GM12874 (cell line): ENCODE measurements at regions not wholly inside any gene's neighbourhood (a gene's known extent, or its start where the extent isn't known, plus 50 kb on each side); places are given as distances from the start of the nearest gene placed in this dataset.

Experiments used
- TF ChIP-seq, protein P1 (sequence below): IDR thresholded peaks from 2 replicates; pipeline ENCODE4 v1.5.1; 2011; ENCODE audit warnings: low read depth, mild to moderate bottlenecking, control low read depth, low read length, moderate library complexity; ENCODE audit not compliant: insufficient read depth

DNA sequence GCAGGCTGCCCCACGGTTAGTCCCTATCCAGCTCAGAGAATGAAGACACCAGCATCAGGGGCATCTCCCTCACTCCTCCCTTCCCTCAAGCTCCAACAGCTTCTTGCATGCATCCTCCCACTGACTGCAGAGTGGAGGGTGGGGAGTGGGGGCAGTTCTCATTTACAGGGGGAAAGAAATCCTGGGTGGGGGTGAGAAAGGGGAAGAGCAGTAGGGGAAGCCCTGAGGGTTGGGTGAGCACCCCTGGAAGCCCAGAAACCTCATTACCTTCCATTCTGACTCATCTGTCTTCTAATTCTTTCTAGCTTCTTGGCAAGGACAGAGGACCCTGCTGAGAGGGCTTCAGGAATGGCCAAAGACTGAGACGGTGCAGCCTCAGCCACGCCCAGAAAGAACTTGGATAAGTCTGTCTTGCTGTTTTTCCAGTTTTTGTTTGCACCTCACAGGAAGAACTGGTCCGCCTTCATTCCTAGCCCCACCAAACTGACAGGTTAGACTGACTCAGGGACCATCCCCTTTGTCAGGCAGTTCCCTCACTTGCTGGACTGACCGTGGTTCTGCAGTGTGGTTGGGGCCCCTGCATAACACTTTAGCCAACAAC lies 52.5 kb upstream of the WSB1 start:
- TF ChIP-seq, protein P1, sequence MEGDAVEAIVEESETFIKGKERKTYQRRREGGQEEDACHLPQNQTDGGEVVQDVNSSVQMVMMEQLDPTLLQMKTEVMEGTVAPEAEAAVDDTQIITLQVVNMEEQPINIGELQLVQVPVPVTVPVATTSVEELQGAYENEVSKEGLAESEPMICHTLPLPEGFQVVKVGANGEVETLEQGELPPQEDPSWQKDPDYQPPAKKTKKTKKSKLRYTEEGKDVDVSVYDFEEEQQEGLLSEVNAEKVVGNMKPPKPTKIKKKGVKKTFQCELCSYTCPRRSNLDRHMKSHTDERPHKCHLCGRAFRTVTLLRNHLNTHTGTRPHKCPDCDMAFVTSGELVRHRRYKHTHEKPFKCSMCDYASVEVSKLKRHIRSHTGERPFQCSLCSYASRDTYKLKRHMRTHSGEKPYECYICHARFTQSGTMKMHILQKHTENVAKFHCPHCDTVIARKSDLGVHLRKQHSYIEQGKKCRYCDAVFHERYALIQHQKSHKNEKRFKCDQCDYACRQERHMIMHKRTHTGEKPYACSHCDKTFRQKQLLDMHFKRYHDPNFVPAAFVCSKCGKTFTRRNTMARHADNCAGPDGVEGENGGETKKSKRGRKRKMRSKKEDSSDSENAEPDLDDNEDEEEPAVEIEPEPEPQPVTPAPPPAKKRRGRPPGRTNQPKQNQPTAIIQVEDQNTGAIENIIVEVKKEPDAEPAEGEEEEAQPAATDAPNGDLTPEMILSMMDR: no peak

DNA sequence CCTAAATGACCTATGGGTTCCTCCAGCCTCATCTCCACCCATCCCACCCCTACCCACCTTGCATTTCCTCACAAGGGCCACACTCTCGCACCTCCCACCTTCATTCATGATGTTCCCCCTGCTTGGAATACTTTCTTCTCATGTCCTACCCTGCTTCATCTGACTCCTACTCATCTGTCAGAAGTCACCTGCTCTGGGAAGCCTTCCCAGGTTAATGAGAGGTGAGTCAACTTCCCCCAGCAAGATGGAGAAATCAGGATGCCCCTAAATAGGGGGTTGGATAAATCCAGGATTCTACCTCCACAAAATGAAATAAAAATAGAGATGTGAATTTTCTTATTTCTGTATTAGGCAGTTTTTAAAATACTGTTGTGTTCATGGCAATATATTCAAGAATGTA lies 51.0 kb upstream of the WSB1 start:
- TF ChIP-seq, protein P1: no peak

DNA sequence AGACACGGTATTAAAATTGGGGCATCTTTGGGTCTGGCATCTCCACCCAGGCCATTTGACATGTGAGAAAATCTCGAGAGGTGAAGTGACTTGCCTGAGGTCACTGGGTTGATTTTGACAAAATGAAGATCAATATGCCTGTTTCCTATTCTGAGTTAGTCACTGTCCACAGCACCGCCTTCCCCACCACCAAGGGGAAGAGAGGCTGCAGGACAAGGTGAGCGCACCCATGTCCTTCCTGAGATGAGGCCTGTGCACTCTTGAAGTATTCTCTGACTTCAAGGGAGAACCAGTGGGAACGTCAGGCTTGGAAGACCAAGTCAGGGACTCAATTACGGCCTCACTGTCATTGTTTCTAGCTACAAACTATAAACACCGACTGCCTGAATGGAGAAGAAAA lies 49.9 kb upstream of the WSB1 start:
- TF ChIP-seq, protein P1: no peak
